ENCODE measurements at regions not wholly inside any gene's neighbourhood (a gene's known extent, or its start where the extent isn't known, plus 50 kb on each side); places are given as distances from the start of the nearest gene placed in this dataset.

GRCh38 chr1:105700723-105701122 lies 1355.8 kb upstream of the PRMT6 start:
- Histone ChIP-seq H3K9ac (no peak overlapping the region), H3K36me3 (no peaks in the 10 kb centered on the region), H3K4me2 (no peak overlapping the region), H4K20me1 (ENCODE audit: low read depth) (no peaks in the 10 kb centered on the region), H3K4me1 (no peaks in the 10 kb centered on the region), H3F3A (ENCODE audit: low read depth) (no peaks in the 10 kb centered on the region), H3K27me3 (no peaks in the 10 kb centered on the region), H3K4me3 (no peak overlapping the region), H3K9me3 (ENCODE audit: low read depth) (no peaks in the 10 kb centered on the region), H3K27ac (no peak overlapping the region), H3K79me2 (ENCODE audit: low read depth) (no peaks in the 10 kb centered on the region), H2AFZ (replicated peaks) (no peak overlapping the region)
- TF ChIP-seq EZH2 (IDR thresholded peaks at IDR 0.05), result no peak
- TF ChIP-seq EZH2phosphoT487 (IDR thresholded peaks at IDR 0.05), result no peak
- TF ChIP-seq CTCF (IDR thresholded peaks at IDR 0.05), result no peak
- no peaks in the 10 kb centered on the region for H3K36me3 Mint-ChIP-seq
- no peaks in the 10 kb centered on the region for H3K4me1 Mint-ChIP-seq
- H3K27me3 Mint-ChIP-seq (ENCODE audit: insufficient read depth, low read depth), result no peaks in the 10 kb centered on the region
- H3K9me3 Mint-ChIP-seq, result no peaks in the 10 kb centered on the region
- H3K4me3 Mint-ChIP-seq, result no peak overlapping the region
- no peak overlapping the region for H3K27ac Mint-ChIP-seq
- no peak for DNase-seq (ENCODE audit: low spot score)

GRCh38 chr1:105724286-105724685 lies 1332.2 kb upstream of the PRMT6 start:
- Histone ChIP-seq H4K20me1 (ENCODE audit: low read depth) (no peaks in the 10 kb centered on the region), H3K4me1 (no peaks in the 10 kb centered on the region), H3K4me3 (no peak overlapping the region), H3K27ac (no peak overlapping the region), H3K27me3 (no peaks in the 10 kb centered on the region), H3K9ac (no peak overlapping the region), H3K79me2 (ENCODE audit: low read depth) (no peaks in the 10 kb centered on the region), H3K4me2 (no peak overlapping the region), H3K9me3 (ENCODE audit: low read depth) (no peaks in the 10 kb centered on the region), H3F3A (ENCODE audit: low read depth) (no peaks in the 10 kb centered on the region), H3K36me3 (no peaks in the 10 kb centered on the region), H2AFZ (replicated peaks) (no peak overlapping the region)
- no peaks in the 10 kb centered on the region for H3K27me3 Mint-ChIP-seq (ENCODE audit: insufficient read depth, low read depth)
- no peak for DNase-seq (ENCODE audit: low spot score)
- H3K4me1 Mint-ChIP-seq, result no peaks in the 10 kb centered on the region
- no peak overlapping the region for H3K27ac Mint-ChIP-seq
- no peak overlapping the region for H3K4me3 Mint-ChIP-seq
- no peaks in the 10 kb centered on the region for H3K36me3 Mint-ChIP-seq
- H3K9me3 Mint-ChIP-seq, result no peaks in the 10 kb centered on the region
- no peak for TF ChIP-seq EZH2 (IDR thresholded peaks at IDR 0.05)
- no peak for TF ChIP-seq CTCF (IDR thresholded peaks at IDR 0.05)
- no peak for TF ChIP-seq EZH2phosphoT487 (IDR thresholded peaks at IDR 0.05)

GRCh38 chr1:105730701-105731100 lies 1325.8 kb upstream of the PRMT6 start:
- no peaks in the 10 kb centered on the region for H3K36me3 Mint-ChIP-seq
- TF ChIP-seq EZH2 (IDR thresholded peaks at IDR 0.05), result no peak
- no peak for TF ChIP-seq EZH2phosphoT487 (IDR thresholded peaks at IDR 0.05)
- no peak for TF ChIP-seq CTCF (IDR thresholded peaks at IDR 0.05)
- no peak overlapping the region for H2AFZ ChIP-seq (replicated peaks)
- H3K9me3 ChIP-seq (ENCODE audit: low read depth), result no peaks in the 10 kb centered on the region
- no peaks in the 10 kb centered on the region for H4K20me1 ChIP-seq (ENCODE audit: low read depth)
- no peaks in the 10 kb centered on the region for H3F3A ChIP-seq (ENCODE audit: low read depth)
- DNase-seq (ENCODE audit: low spot score), result no peak
- no peaks in the 10 kb centered on the region for H3K4me1 Mint-ChIP-seq
- no peak overlapping the region for H3K27ac ChIP-seq
- H3K4me3 ChIP-seq, result no peak overlapping the region
- no peak overlapping the region for H3K9ac ChIP-seq
- H3K27me3 Mint-ChIP-seq (ENCODE audit: insufficient read depth, low read depth), result no peaks in the 10 kb centered on the region
- no peak overlapping the region for H3K4me2 ChIP-seq
- H3K4me1 ChIP-seq, result no peaks in the 10 kb centered on the region
- no peaks in the 10 kb centered on the region for H3K27me3 ChIP-seq
- H3K79me2 ChIP-seq (ENCODE audit: low read depth), result no peaks in the 10 kb centered on the region
- H3K27ac Mint-ChIP-seq, result no peak overlapping the region
- no peak overlapping the region for H3K4me3 Mint-ChIP-seq
- no peaks in the 10 kb centered on the region for H3K36me3 ChIP-seq
- H3K9me3 Mint-ChIP-seq, result no peaks in the 10 kb centered on the region

DNA sequence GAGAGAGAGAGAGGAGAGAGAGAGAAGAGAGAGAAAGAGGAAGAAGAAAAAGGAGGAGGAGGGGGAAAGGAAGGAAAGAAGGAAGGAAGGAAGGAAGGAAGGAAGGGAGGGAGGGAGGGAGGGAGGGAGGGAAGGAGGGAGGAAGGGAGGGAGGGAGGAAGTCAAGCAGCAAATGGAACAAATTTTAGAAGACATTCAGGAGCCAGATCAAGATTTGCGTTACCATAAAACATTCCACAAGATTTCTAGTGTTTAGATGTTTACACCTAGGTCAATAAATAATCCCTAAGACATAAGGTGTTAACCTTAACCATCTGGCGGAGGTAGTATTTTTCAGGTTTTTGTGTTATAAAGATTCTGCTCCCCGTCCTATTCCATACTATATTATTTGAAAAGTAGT lies 1320.1 kb upstream of the PRMT6 start:
- Histone ChIP-seq H3F3A (ENCODE audit: low read depth) (no peaks in the 10 kb centered on the region), H3K4me1 (no peaks in the 10 kb centered on the region), H3K27ac (no peak overlapping the region), H3K79me2 (ENCODE audit: low read depth) (no peaks in the 10 kb centered on the region), H3K36me3 (no peaks in the 10 kb centered on the region), H3K9me3 (ENCODE audit: low read depth) (no peaks in the 10 kb centered on the region), H3K27me3 (no peaks in the 10 kb centered on the region), H4K20me1 (ENCODE audit: low read depth) (no peaks in the 10 kb centered on the region), H3K9ac (no peak overlapping the region), H3K4me3 (no peak overlapping the region), H2AFZ (replicated peaks) (no peak overlapping the region), H3K4me2 (no peak overlapping the region)
- no peak for TF ChIP-seq EZH2phosphoT487 (IDR thresholded peaks at IDR 0.05)
- TF ChIP-seq EZH2 (IDR thresholded peaks at IDR 0.05), result no peak
- TF ChIP-seq CTCF (IDR thresholded peaks at IDR 0.05), result no peak
- H3K4me3 Mint-ChIP-seq, result no peak overlapping the region
- H3K9me3 Mint-ChIP-seq, result no peaks in the 10 kb centered on the region
- H3K27ac Mint-ChIP-seq, result no peak overlapping the region
- H3K36me3 Mint-ChIP-seq, result no peaks in the 10 kb centered on the region
- no peaks in the 10 kb centered on the region for H3K4me1 Mint-ChIP-seq
- DNase-seq (ENCODE audit: low spot score), result no peak
- no peaks in the 10 kb centered on the region for H3K27me3 Mint-ChIP-seq (ENCODE audit: insufficient read depth, low read depth)
